BJ (cell line): ENCODE measurements at regions not wholly inside any gene's neighbourhood (a gene's known extent, or its start where the extent isn't known, plus 50 kb on each side); places are given as distances from the start of the nearest gene placed in this dataset.

Experiments
- CTCF ChIA-PET: fragments of 350-600 bp; formaldehyde crosslinking; extraction: SDS; loops from one replicate; lab custom pipeline; 2021; ENCODE audit warnings: antibody characterized with exemption, inconsistent platforms; lab: Yijun Ruan, JAX
- POLR2A ChIA-PET: fragments of 300-600 bp; sonication (Branson Sonifier 250); formaldehyde crosslinking; extraction: SDS; loops from one replicate; lab custom pipeline; 2021; ENCODE audit warnings: antibody characterized with exemption; lab: Charles Lee
- DNase-seq: peaks from one replicate; pipeline ENCODE4 v3.0.0-alpha.2; 2011; ENCODE audit warnings: low read depth
- H3K27me3 ChIP-seq: 2 replicates; pipeline ENCODE4 v1.6.0; 2011; ENCODE audit warnings: low read length; ENCODE audit not compliant: control insufficient read depth, insufficient read depth
- H3K36me3 ChIP-seq: 2 replicates; pipeline ENCODE4 v1.5.1; 2011; ENCODE audit warnings: low read length; ENCODE audit not compliant: control insufficient read depth, insufficient read depth
- H3K4me3 ChIP-seq: 2 replicates; pipeline ENCODE4 v1.5.1; 2011; ENCODE audit warnings: low read depth, mild to moderate bottlenecking, control low read depth, low read length
- CTCF ChIP-seq: IDR thresholded peaks from 2 replicates; pipeline ENCODE4 v1.5.1; 2011; ENCODE audit warnings: low read depth, mild to moderate bottlenecking, control low read depth, inconsistent platforms, low read length, moderate library complexity; ENCODE audit not compliant: insufficient read depth

DNA sequence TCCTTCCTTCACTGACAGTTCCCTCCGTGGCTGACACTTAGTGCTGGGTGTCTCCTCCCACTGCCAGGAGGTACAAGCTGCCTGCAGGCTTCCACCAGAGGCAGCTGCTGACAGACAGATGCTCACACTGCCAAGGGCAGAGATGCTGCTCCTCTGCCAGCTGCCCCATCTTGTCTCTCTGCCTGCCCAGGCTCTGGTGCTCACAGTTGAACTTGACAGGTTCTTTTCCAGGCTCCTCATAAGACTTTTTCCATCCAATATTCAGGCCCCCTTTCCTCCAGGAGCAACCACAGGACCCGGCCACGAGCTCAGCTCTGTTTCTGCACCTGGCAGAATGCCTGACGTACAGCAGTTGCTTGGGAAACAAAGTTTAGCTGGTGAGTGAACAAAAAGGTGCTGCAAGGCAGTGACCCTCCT, 79.8 kb downstream of the PSMB1 start:
- peaks cover 2% of the 10 kb centered on the region for H3K27me3 ChIP-seq
- CTCF ChIA-PET = interaction anchor here (1.0 kb wide), 1 partner anchor 12 kb away, joined by 3 read pairs; no protein-coding TSS in a partner anchor
- no peaks in the 10 kb centered on the region for H3K36me3 ChIP-seq
- no peak for DNase-seq
- no peak for TF ChIP-seq CTCF
- POLR2A ChIA-PET = no interaction called here
- H3K4me3 ChIP-seq = no peak overlapping the region

DNA sequence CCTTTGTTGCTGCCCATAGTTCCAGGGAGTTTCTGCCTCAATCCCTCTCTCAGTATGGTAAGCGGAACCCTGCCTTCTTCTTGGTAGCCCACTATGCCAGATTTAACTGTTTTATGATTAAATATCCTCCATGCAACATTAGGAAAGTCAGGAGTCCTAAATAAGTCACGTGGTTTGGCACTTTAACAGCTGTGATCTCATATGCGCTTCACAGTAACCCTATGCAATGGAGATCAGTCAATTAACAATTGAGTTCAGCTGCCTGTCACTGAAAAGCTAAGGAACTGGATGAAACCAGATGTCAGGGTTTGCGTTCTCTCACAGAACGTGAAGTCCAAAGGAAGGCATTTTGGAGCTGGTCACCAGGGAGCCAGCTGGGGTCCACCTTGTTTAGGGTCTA, 81.6 kb downstream of the PSMB1 start:
- CTCF ChIA-PET = no interaction called here
- no peak for TF ChIP-seq CTCF
- Histone ChIP-seq H3K4me3 (no peak overlapping the region), H3K27me3 (peaks cover 2% of the 10 kb centered on the region), H3K36me3 (no peaks in the 10 kb centered on the region)
- POLR2A ChIA-PET = no interaction called here
- no peak for DNase-seq

- Histone ChIP-seq H3K4me3 (no peak overlapping the region), H3K27me3 (peaks cover 2% of the 10 kb centered on the region), H3K36me3 (no peaks in the 10 kb centered on the region)
- no peak for DNase-seq
- ChIA-PET CTCF (no interaction called here), POLR2A (no interaction called here)
- TF ChIP-seq CTCF = no peak
Measured at GRCh38 chr6:170470734-170471133, 82.4 kb downstream of the PSMB1 start.

GRCh38 chr6:170464524-170464979, 88.6 kb downstream of the PSMB1 start:
- CTCF ChIA-PET = no interaction called here
- peaks cover 2% of the 10 kb centered on the region; the same call in 1 of the 2 replicates for H3K27me3 ChIP-seq
- no peak overlapping the region for H3K4me3 ChIP-seq
- DNase-seq = no peak
- POLR2A ChIA-PET = no interaction called here
- H3K36me3 ChIP-seq = no peaks in the 10 kb centered on the region
- TF ChIP-seq CTCF = no peak

GRCh38 chr6:170464080-170464479, 89.0 kb downstream of the PSMB1 start:
- DNase-seq = no peak
- CTCF ChIA-PET = no interaction called here
- Histone ChIP-seq H3K27me3 (peaks cover 2% of the 10 kb centered on the region; the same call in 1 of the 2 replicates), H3K36me3 (no peaks in the 10 kb centered on the region), H3K4me3 (no peak overlapping the region)
- POLR2A ChIA-PET = no interaction called here
- TF ChIP-seq CTCF = no peak
